ENCODE measurements at regions not wholly inside any gene's neighbourhood (a gene's known extent, or its start where the extent isn't known, plus 50 kb on each side); places are given as distances from the start of the nearest gene placed in this dataset.

DNA sequence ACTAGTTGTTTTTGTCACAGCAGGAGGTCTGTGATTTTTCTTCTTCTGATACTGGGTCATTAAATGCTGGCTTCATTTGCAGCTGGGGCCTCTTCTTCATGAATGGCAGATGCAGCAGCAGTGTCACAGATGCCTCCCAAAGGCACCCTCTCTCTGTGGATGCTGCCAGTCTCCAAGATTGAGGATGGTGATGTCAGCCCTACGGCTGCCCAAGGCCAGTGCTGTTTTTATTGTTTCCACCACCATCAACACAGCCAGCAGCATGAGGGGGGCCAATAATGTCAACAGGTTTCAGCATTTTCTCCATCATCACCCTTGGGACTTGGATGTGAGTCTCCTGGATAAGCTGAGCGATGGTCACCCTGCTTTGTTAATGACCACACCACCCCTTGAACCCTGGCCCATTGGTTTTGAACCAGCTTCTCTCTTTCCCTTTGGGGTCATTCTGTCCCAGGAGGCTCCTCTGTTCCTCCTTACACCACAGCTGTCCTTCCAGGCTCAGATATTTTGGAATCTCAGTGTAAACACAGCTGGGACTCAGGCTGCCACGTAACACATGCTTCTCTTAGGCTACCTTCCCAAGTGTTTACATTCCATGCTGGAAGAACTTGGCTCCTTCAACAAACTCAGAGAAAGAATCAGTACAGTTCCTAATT, 151.7 kb upstream of the DDHD1 start:
- no peak for TF ChIP-seq MYC (IDR thresholded peaks at IDR 0.05; ENCODE audit: borderline replicate concordance, low read length)
- TF ChIP-seq EHMT2 (IDR thresholded peaks at IDR 0.05; ENCODE audit: low read depth) = no peak
- TF ChIP-seq, protein P1, sequence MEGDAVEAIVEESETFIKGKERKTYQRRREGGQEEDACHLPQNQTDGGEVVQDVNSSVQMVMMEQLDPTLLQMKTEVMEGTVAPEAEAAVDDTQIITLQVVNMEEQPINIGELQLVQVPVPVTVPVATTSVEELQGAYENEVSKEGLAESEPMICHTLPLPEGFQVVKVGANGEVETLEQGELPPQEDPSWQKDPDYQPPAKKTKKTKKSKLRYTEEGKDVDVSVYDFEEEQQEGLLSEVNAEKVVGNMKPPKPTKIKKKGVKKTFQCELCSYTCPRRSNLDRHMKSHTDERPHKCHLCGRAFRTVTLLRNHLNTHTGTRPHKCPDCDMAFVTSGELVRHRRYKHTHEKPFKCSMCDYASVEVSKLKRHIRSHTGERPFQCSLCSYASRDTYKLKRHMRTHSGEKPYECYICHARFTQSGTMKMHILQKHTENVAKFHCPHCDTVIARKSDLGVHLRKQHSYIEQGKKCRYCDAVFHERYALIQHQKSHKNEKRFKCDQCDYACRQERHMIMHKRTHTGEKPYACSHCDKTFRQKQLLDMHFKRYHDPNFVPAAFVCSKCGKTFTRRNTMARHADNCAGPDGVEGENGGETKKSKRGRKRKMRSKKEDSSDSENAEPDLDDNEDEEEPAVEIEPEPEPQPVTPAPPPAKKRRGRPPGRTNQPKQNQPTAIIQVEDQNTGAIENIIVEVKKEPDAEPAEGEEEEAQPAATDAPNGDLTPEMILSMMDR (IDR thresholded peaks at IDR 0.05) = no peak
- no peak for TF ChIP-seq KDM5A (IDR thresholded peaks at IDR 0.05)
- TF ChIP-seq POLR2A (IDR thresholded peaks at IDR 0.05; ENCODE audit: low read length) = no peak
- no peak for TF ChIP-seq NR3C1 (IDR thresholded peaks at IDR 0.05)
- no peak for TF ChIP-seq ESRRA (IDR thresholded peaks at IDR 0.05; ENCODE audit: borderline replicate concordance, low read length)
- TF ChIP-seq E2F6 (IDR thresholded peaks at IDR 0.05; ENCODE audit: borderline replicate concordance, low read depth) = no peak
- no peak for TF ChIP-seq JUNB (IDR thresholded peaks at IDR 0.05)
- TF ChIP-seq FOSL2 (IDR thresholded peaks at IDR 0.05) = no peak
- no peak for TF ChIP-seq FOSL2 (CRISPR knock-in tag; IDR thresholded peaks at IDR 0.05)
- TF ChIP-seq POLR2AphosphoS2 (conservative IDR thresholded peaks at IDR 0.05; ENCODE audit: low read length) = no peak
- TF ChIP-seq, protein P2, sequence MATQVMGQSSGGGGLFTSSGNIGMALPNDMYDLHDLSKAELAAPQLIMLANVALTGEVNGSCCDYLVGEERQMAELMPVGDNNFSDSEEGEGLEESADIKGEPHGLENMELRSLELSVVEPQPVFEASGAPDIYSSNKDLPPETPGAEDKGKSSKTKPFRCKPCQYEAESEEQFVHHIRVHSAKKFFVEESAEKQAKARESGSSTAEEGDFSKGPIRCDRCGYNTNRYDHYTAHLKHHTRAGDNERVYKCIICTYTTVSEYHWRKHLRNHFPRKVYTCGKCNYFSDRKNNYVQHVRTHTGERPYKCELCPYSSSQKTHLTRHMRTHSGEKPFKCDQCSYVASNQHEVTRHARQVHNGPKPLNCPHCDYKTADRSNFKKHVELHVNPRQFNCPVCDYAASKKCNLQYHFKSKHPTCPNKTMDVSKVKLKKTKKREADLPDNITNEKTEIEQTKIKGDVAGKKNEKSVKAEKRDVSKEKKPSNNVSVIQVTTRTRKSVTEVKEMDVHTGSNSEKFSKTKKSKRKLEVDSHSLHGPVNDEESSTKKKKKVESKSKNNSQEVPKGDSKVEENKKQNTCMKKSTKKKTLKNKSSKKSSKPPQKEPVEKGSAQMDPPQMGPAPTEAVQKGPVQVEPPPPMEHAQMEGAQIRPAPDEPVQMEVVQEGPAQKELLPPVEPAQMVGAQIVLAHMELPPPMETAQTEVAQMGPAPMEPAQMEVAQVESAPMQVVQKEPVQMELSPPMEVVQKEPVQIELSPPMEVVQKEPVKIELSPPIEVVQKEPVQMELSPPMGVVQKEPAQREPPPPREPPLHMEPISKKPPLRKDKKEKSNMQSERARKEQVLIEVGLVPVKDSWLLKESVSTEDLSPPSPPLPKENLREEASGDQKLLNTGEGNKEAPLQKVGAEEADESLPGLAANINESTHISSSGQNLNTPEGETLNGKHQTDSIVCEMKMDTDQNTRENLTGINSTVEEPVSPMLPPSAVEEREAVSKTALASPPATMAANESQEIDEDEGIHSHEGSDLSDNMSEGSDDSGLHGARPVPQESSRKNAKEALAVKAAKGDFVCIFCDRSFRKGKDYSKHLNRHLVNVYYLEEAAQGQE (IDR thresholded peaks at IDR 0.05) = no peak
- TF ChIP-seq RFX5 (IDR thresholded peaks at IDR 0.05) = no peak

Measured in A549 (cell line).